H1 (cell line): ENCODE measurements at regions not wholly inside any gene's neighbourhood (a gene's known extent, or its start where the extent isn't known, plus 50 kb on each side); places are given as distances from the start of the nearest gene placed in this dataset.

Source experiments
- CTCF ChIA-PET: fragments of 300-600 bp; sonication (Branson Sonifier 250); formaldehyde crosslinking; loops from one replicate; lab custom pipeline; 2021; ENCODE audit not compliant: partially characterized antibody; lab: Charles Lee
- POLR2A ChIA-PET: fragments of 300-600 bp; sonication (Branson Sonifier 250); formaldehyde crosslinking; loops from one replicate; lab custom pipeline; 2021; ENCODE audit warnings: inconsistent platforms; ENCODE audit not compliant: partially characterized antibody; lab: Charles Lee
- DNase-seq, 2 experiments: peaks; one replicate each; pipeline versions ENCODE4 v3.0.0 to v3.0.0-alpha.2; 2010 to 2022; ENCODE audit warnings: low spot score in 2 of 2, low read depth in 1 of 2, mixed read lengths in 1 of 2
- FAIRE-seq: peaks from 2 replicates; lab custom pipeline; 2011; peaks lifted over from hg19 to GRCh38; lab: Jason Lieb, UNC
- H2AFZ ChIP-seq: 2 replicates; pipeline ENCODE4 v1.8.1; 2012; ENCODE audit warnings: low read length, inconsistent platforms
- H2AK5ac ChIP-seq: 2 replicates; pipeline ENCODE4 v1.6.1; 2013; ENCODE audit warnings: low read depth, low read length
- H2BK120ac ChIP-seq: replicated peaks from 2 replicates; pipeline ENCODE3; 2013; ENCODE audit warnings: low read depth, low read length, inconsistent platforms
- H2BK12ac ChIP-seq: 2 replicates; pipeline ENCODE4 v1.6.1; 2013; ENCODE audit warnings: low read depth, low read length
- H2BK15ac ChIP-seq: 2 replicates; pipeline ENCODE4 v1.6.1; 2013; ENCODE audit warnings: low read length
- H2BK20ac ChIP-seq: 2 replicates; pipeline ENCODE4 v1.6.1; 2013; ENCODE audit warnings: low read length
- H2BK5ac ChIP-seq: 2 replicates; pipeline ENCODE4 v1.6.1; 2013; ENCODE audit warnings: low read depth, low read length
- H3K14ac ChIP-seq: 2 replicates; pipeline ENCODE4 v1.6.1; 2013; ENCODE audit warnings: inconsistent platforms; ENCODE audit not compliant: insufficient read length
- H3K18ac ChIP-seq: 2 replicates; pipeline ENCODE4 v1.6.1; 2013; ENCODE audit warnings: low read length; ENCODE audit errors: extremely low read depth
- H3K23ac ChIP-seq: 2 replicates; pipeline ENCODE4 v1.6.1; 2013; ENCODE audit warnings: inconsistent platforms; ENCODE audit not compliant: insufficient read length
- H3K23me2 ChIP-seq: 2 replicates; pipeline ENCODE4 v1.6.1; 2013; ENCODE audit warnings: low read depth, low read length
- H3K27ac ChIP-seq: 2 replicates; pipeline ENCODE4 v1.6.1; 2011; ENCODE audit warnings: low read depth, low read length, inconsistent platforms
- H3K27me3 ChIP-seq, 4 experiments: replicated peaks in 1 of 4; 1 replicate in 1 of 4; 2 replicates in 3 of 4; pipeline versions ENCODE4 v1.6.1 to v1.8.1; 2011 to 2013; ENCODE audit warnings: low read length in 3 of 4, mild to moderate bottlenecking in 3 of 4, inconsistent platforms in 2 of 4, mixed read lengths in 2 of 4, moderate library complexity in 1 of 4; ENCODE audit not compliant: control insufficient read depth in 3 of 4, insufficient read depth in 3 of 4; ENCODE audit errors: extremely low read depth in 1 of 4
- H3K36me3 ChIP-seq, 4 experiments: 2 replicates each; pipeline versions ENCODE4 v1.6.1 to v1.8.1; 2011 to 2013; ENCODE audit warnings: mild to moderate bottlenecking in 4 of 4, low read length in 3 of 4, moderate library complexity in 2 of 4, control low read depth in 1 of 4, inconsistent platforms in 1 of 4; ENCODE audit not compliant: insufficient read depth in 4 of 4, control insufficient read depth in 2 of 4
- H3K4ac ChIP-seq: replicated peaks from 2 replicates; pipeline ENCODE3; 2013; ENCODE audit warnings: low read length, low read depth, mixed read lengths, inconsistent platforms; ENCODE audit not compliant: insufficient read length
- H3K4me1 ChIP-seq, 4 experiments: replicated peaks in 1 of 4; 1 replicate in 1 of 4; 2 replicates in 3 of 4; pipeline versions ENCODE4 v1.6.1 to v1.8.1; 2011 to 2013; ENCODE audit warnings: low read length in 3 of 4, inconsistent platforms in 2 of 4, mixed read lengths in 1 of 4; ENCODE audit not compliant: insufficient read depth in 4 of 4, control insufficient read depth in 3 of 4
- H3K4me2 ChIP-seq, 2 experiments: 2 replicates each; pipeline versions ENCODE4 v1.6.1 to v1.8.1; 2011 to 2013; ENCODE audit warnings: low read depth in 2 of 2, low read length in 2 of 2, control low read depth in 1 of 2, inconsistent platforms in 1 of 2, mild to moderate bottlenecking in 1 of 2; ENCODE audit not compliant: insufficient read depth in 1 of 2
- H3K4me3 ChIP-seq, 4 experiments: fragments of 200-600, 300-600 bp in 1 of 4; sonication (generic), shearing (Covaris generic), sonication (Bioruptor Twin) in 1 of 4; 2 replicates each; pipeline versions ENCODE4 v1.5.1 to v1.8.1; 2011 to 2016; ENCODE audit warnings: low read length in 4 of 4, low read depth in 3 of 4, control low read depth in 2 of 4, inconsistent platforms in 2 of 4, mild to moderate bottlenecking in 2 of 4, mixed read lengths in 1 of 4, moderate library complexity in 1 of 4; ENCODE audit not compliant: insufficient read depth in 2 of 4; ENCODE audit errors: extremely low read depth in 1 of 4
- H3K56ac ChIP-seq: replicated peaks from 2 replicates; pipeline ENCODE3; 2013; ENCODE audit warnings: low read depth, mild to moderate bottlenecking, mixed read lengths, low read length, inconsistent platforms; ENCODE audit not compliant: insufficient read length
- H3K79me1 ChIP-seq: 2 replicates; pipeline ENCODE4 v1.6.1; 2013; ENCODE audit warnings: low read depth, low read length, control low read depth
- H3K79me2 ChIP-seq, 2 experiments: 2 replicates each; pipeline versions ENCODE4 v1.6.1 to v1.8.1; 2012 to 2013; ENCODE audit warnings: low read length in 2 of 2, mild to moderate bottlenecking in 2 of 2, inconsistent platforms in 1 of 2; ENCODE audit not compliant: insufficient read depth in 2 of 2, control insufficient read depth in 1 of 2
- H3K9ac ChIP-seq, 4 experiments: replicated peaks in 1 of 4; 1 replicate in 1 of 4; 2 replicates in 3 of 4; pipeline versions ENCODE4 v1.6.1 to v1.8.1; 2011 to 2013; ENCODE audit warnings: low read depth in 3 of 4, low read length in 3 of 4, control low read depth in 2 of 4, mild to moderate bottlenecking in 2 of 4, moderate library complexity in 2 of 4, inconsistent platforms in 1 of 4; ENCODE audit errors: extremely low read depth in 1 of 4
- H3K9me3 ChIP-seq, 2 experiments: 2 replicates each; pipeline versions ENCODE4 v1.6.1 to v1.8.1; 2012 to 2013; ENCODE audit warnings: mild to moderate bottlenecking in 2 of 2, moderate library complexity in 2 of 2, control low read depth in 1 of 2, inconsistent platforms in 1 of 2, low read depth in 1 of 2, low read length in 1 of 2, mixed read lengths in 1 of 2; ENCODE audit not compliant: insufficient read depth in 2 of 2
- H4K20me1 ChIP-seq, 2 experiments: replicated peaks in 1 of 2; 2 replicates each; pipeline versions ENCODE3 to v1.8.1; 2011 to 2013; ENCODE audit warnings: inconsistent platforms in 2 of 2, low read length in 2 of 2, mild to moderate bottlenecking in 1 of 2; ENCODE audit not compliant: insufficient read depth in 2 of 2, control insufficient read depth in 1 of 2
- H4K5ac ChIP-seq: 2 replicates; pipeline ENCODE4 v1.6.1; 2013; ENCODE audit warnings: low read length, low read depth, mixed read lengths, inconsistent platforms; ENCODE audit not compliant: insufficient read length
- H4K8ac ChIP-seq: 2 replicates; pipeline ENCODE4 v1.8.0; 2013; ENCODE audit warnings: mild to moderate bottlenecking, moderate library complexity, low read length, inconsistent platforms; ENCODE audit not compliant: insufficient read depth; ENCODE audit errors: extremely low read depth
- H4K91ac ChIP-seq: replicated peaks from 2 replicates; pipeline ENCODE3; 2013; ENCODE audit warnings: low read length, mixed read lengths, inconsistent platforms; ENCODE audit not compliant: insufficient read length
- ATF3 ChIP-seq: IDR thresholded peaks from 2 replicates; pipeline ENCODE4 v1.6.1; 2011; ENCODE audit warnings: low read depth, mild to moderate bottlenecking, low read length; ENCODE audit not compliant: insufficient read depth
- BACH1 ChIP-seq: IDR thresholded peaks from 2 replicates; pipeline ENCODE4 v1.6.1; 2012; ENCODE audit warnings: low read length, improper control_type of control experiment
- BCL11A ChIP-seq, 2 experiments: IDR thresholded peaks; one replicate each; pipeline ENCODE4 v1.6.1; 2011; ENCODE audit warnings: low read depth in 2 of 2, low read length in 2 of 2, mild to moderate bottlenecking in 2 of 2
- CHD1 ChIP-seq: IDR thresholded peaks from 2 replicates; pipeline ENCODE4 v1.6.1; 2012; ENCODE audit warnings: low read depth, low read length, improper control_type of control experiment
- JUN ChIP-seq: IDR thresholded peaks from 2 replicates; pipeline ENCODE4 v1.6.1; 2011; ENCODE audit warnings: low read depth, mild to moderate bottlenecking, improper control_type of control experiment, low read length
- PHF8 ChIP-seq: fragments of 200-600 bp; sonication (generic); conservative IDR thresholded peaks from 2 replicates; pipeline ENCODE4 v1.7.1; 2012; ENCODE audit warnings: low read depth, mild to moderate bottlenecking, inconsistent platforms, low read length, moderate library complexity
- POLR2A ChIP-seq, 2 experiments: IDR thresholded peaks; 1 replicate in 1 of 2; 2 replicates in 1 of 2; pipeline ENCODE4 v1.6.1; 2011; ENCODE audit warnings: low read depth in 2 of 2, low read length in 2 of 2, mild to moderate bottlenecking in 2 of 2; ENCODE audit errors: control extremely low read depth in 1 of 2
- RNF2 ChIP-seq: fragments of 200-900, 300-1000 bp; sonication (generic); IDR thresholded peaks from 2 replicates; pipeline ENCODE4 v1.7.1; 2016; ENCODE audit warnings: borderline replicate concordance, low read depth, mild to moderate bottlenecking, antibody characterized with exemption, low read length; ENCODE audit not compliant: poor library complexity, severe bottlenecking; ENCODE audit errors: missing control alignments
- SIX5 ChIP-seq: IDR thresholded peaks from 2 replicates; pipeline ENCODE4 v1.6.1; 2011; ENCODE audit warnings: mild to moderate bottlenecking, low read depth, low read length
- TAF7 ChIP-seq: optimal IDR thresholded peaks from 2 replicates; pipeline ENCODE3; 2011; ENCODE audit warnings: low read depth, mild to moderate bottlenecking, inconsistent platforms, low read length, moderate library complexity, borderline replicate concordance
- WGBS, 2 experiments: shearing (Covaris generic) in 1 of 2; methylation state at CpG; one replicate each; pipeline versions ENCODE4 v1.1.6 to v1.1.7; 2013 to 2015; ENCODE audit warnings: low lambda C conversion rate in 2 of 2, mixed read lengths in 2 of 2, inconsistent platforms in 1 of 2, low coverage in 1 of 2, missing lambda C conversion rate in 1 of 2; ENCODE audit not compliant: insufficient replicate concordance in 2 of 2, insufficient coverage in 1 of 2, insufficient read length in 1 of 2; ENCODE audit errors: extremely low coverage in 1 of 2, missing lambda C conversion rate in 1 of 2; 5-methylcytosine and 5-hydroxymethylcytosine counted together

DNA sequence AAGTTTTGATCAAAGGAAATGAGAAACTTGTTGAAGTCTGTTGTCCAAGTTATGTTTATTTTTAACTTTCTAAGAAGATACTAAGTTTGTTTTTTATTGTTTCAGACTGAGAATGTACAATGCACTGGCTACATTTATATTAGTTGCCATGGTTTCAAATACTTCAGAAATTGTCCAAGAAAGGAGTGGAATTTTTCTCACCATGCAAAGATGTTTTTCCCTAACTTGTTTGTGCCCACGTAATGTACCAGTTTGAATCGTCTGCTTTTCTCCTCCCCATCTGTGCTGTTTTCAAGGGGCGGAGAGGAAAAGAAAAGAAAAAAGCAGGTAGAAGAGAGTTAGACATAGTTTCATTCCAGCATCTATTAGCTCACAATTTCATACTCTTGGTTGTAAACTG lies 407.0 kb downstream of the KCTD16 start:
- no peak overlapping the region for H4K8ac ChIP-seq
- WGBS, 2 experiments: 94% methylated on average over 2 of the region's 3 CpGs; no CpG with 5 or more reads in 1 of the 2 experiments
- H3K18ac ChIP-seq: no peak overlapping the region
- FAIRE-seq (no peak), DNase-seq (no peak)
- H3K79me2 ChIP-seq: no peaks in the 10 kb centered on the region
- H4K91ac ChIP-seq: no peak overlapping the region
- H3K4me3 ChIP-seq: no peak overlapping the region
- no peak overlapping the region for H2BK120ac ChIP-seq
- CTCF ChIA-PET: no interaction called here
- no peak overlapping the region for H2BK15ac ChIP-seq
- H3K9ac ChIP-seq: no peak overlapping the region
- H3K4me2 ChIP-seq: no peak overlapping the region
- no peak overlapping the region for H2AFZ ChIP-seq
- H3K56ac ChIP-seq: no peak overlapping the region
- H3K27ac ChIP-seq: no peak overlapping the region
- no peak overlapping the region for H3K4ac ChIP-seq
- H3K9me3 ChIP-seq: no peaks in the 10 kb centered on the region
- H4K5ac ChIP-seq: no peak overlapping the region
- H3K79me1 ChIP-seq: no peaks in the 10 kb centered on the region
- no peak overlapping the region for H3K23ac ChIP-seq
- no peaks in the 10 kb centered on the region; a peak in 1 of 8 replicates for H3K36me3 ChIP-seq
- H4K20me1 ChIP-seq: no peaks in the 10 kb centered on the region
- no peak overlapping the region for H2AK5ac ChIP-seq
- POLR2A ChIA-PET: no interaction called here
- H3K4me1 ChIP-seq: peaks cover 0 to 2% (median 0%) of the 10 kb centered on the region in 4 experiments; a peak in 2 of 7 replicates
- no peaks in the 10 kb centered on the region for H3K27me3 ChIP-seq
- no peak overlapping the region for H2BK20ac ChIP-seq
- no peaks in the 10 kb centered on the region for H3K23me2 ChIP-seq
- no peak overlapping the region for H2BK5ac ChIP-seq
- TF ChIP-seq SIX5: no peak
- TF ChIP-seq PHF8: no peak
- TF ChIP-seq TAF7: no peak
- TF ChIP-seq CHD1: no peak
- TF ChIP-seq RNF2: no peak
- no peak for TF ChIP-seq JUN
- TF ChIP-seq BACH1: no peak
- no peak for TF ChIP-seq BCL11A (IDR thresholded peaks at IDR 0.05; ENCODE audit: low read depth in 2 of 2, low read length in 2 of 2)
- no peak for TF ChIP-seq ATF3
- TF ChIP-seq POLR2A (IDR thresholded peaks at IDR 0.05; ENCODE audit: control extremely low read depth in 1 of 2, low read depth in 2 of 2, low read length in 2 of 2): no peak
- no peak overlapping the region for H3K14ac ChIP-seq
- no peak overlapping the region for H2BK12ac ChIP-seq
